Lower leg skin (tissue), 3 donors: ENCODE measurements at regions not wholly inside any gene's neighbourhood (a gene's known extent, or its start where the extent isn't known, plus 50 kb on each side); places are given as distances from the start of the nearest gene placed in this dataset.
"Not testable (repeated sequence)": the region's sequence is repeated elsewhere in the genome, so short reads cannot be mapped to it uniquely, and the experiment has no call there.

ENCODE experiments used
- DNase-seq, 2 donors: peaks; one replicate each; pipeline ENCODE4 v3.0.0-alpha.2; 2019; ENCODE audit warnings: low spot score in 2 of 2
- H3K4me3 ChIP-seq: fragments of 200-600 bp; sonication (generic); 2 replicates; pipeline ENCODE4 v1.5.1; 2017; ENCODE audit warnings: mild to moderate bottlenecking, low read depth; ENCODE audit not compliant: poor library complexity, severe bottlenecking
- WGBS, 2 donors: methylation state at CpG; one replicate each; pipeline ENCODE4 v1.1.5; 2018; 5-methylcytosine and 5-hydroxymethylcytosine counted together
- intact Hi-C: fragments of 100-400 bp; cut with DNase I; formaldehyde crosslinking; loops from one replicate; pipeline ENCODE4 v1.15.0; 2023; ENCODE audit warnings: low total_unique reads

- H3K4me3 ChIP-seq, intact Hi-C loops, DNase-seq: not testable (repeated sequence)
- no CpG with 5 or more reads among the region's 17 CpGs for WGBS, 2 donors
Observed at GRCh38 chr21:9659877-9660276, 861.5 kb upstream of the TPTE start.

- H3K4me3 ChIP-seq, intact Hi-C loops, DNase-seq: not testable (repeated sequence)
- WGBS, 2 donors = 85% methylated on average over 4 of the region's 18 CpGs; no CpG with 5 or more reads in 1 of the 2 donors
Observed at GRCh38 chr21:9663914-9664729, 857.3 kb upstream of the TPTE start.

GRCh38 chr21:9675811-9676210 is 845.6 kb upstream of the TPTE start:
- DNase-seq, intact Hi-C loops, H3K4me3 ChIP-seq: not testable (repeated sequence)
- WGBS, 2 donors = 83 to 84% methylated on average over 8 of the region's 10 CpGs

GRCh38 chr21:9679029-9679428 is 842.4 kb upstream of the TPTE start:
- DNase-seq, intact Hi-C loops, H3K4me3 ChIP-seq: not testable (repeated sequence)
- 35% methylated on average over 4 of the region's 18 CpGs; no CpG with 5 or more reads in 1 of the 2 donors for WGBS, 2 donors

GRCh38 chr21:9688945-9689344 is 832.4 kb upstream of the TPTE start:
- 91% methylated on average over 10 of the region's 14 CpGs; no CpG with 5 or more reads in 1 of the 2 donors for WGBS, 2 donors
- intact Hi-C loops, DNase-seq, H3K4me3 ChIP-seq: not testable (repeated sequence)

GRCh38 chr21:9690981-9691380 is 830.4 kb upstream of the TPTE start:
- peak in 1 of 2 donors; percentile 79 for DNase-seq
- 72 to 81% methylated on average over 4 to 6 of the region's 8 CpGs for WGBS, 2 donors
- intact Hi-C loops, H3K4me3 ChIP-seq: not testable (repeated sequence)

GRCh38 chr21:9695759-9696158 is 825.6 kb upstream of the TPTE start:
- 64 to 67% methylated on average over 6 of the region's 6 CpGs for WGBS, 2 donors
- intact Hi-C loops, H3K4me3 ChIP-seq, DNase-seq: not testable (repeated sequence)

GRCh38 chr21:9697751-9698150 is 823.6 kb upstream of the TPTE start:
- DNase-seq, H3K4me3 ChIP-seq, intact Hi-C loops: not testable (repeated sequence)
- no CpG with 5 or more reads among the region's 8 CpGs for WGBS, 2 donors

GRCh38 chr21:9705016-9705415 is 816.4 kb upstream of the TPTE start:
- intact Hi-C loops, DNase-seq, H3K4me3 ChIP-seq: not testable (repeated sequence)
- 76 to 80% methylated on average over 32 to 43 of the region's 44 CpGs for WGBS, 2 donors

GRCh38 chr21:9705455-9705854 is 815.9 kb upstream of the TPTE start:
- WGBS, 2 donors = 77 to 82% methylated on average over 40 to 46 of the region's 63 CpGs
- intact Hi-C loops, DNase-seq, H3K4me3 ChIP-seq: not testable (repeated sequence)

- DNase-seq, intact Hi-C loops, H3K4me3 ChIP-seq: not testable (repeated sequence)
- 56 to 60% methylated on average over 6 of the region's 6 CpGs for WGBS, 2 donors
Observed at GRCh38 chr21:9724542-9724941, 796.8 kb upstream of the TPTE start.

GRCh38 chr21:9727187-9727586 is 794.2 kb upstream of the TPTE start:
- 23 to 31% methylated on average over 3 of the region's 3 CpGs for WGBS, 2 donors
- DNase-seq, intact Hi-C loops, H3K4me3 ChIP-seq: not testable (repeated sequence)

- H3K4me3 ChIP-seq, intact Hi-C loops: not testable (repeated sequence)
- DNase-seq = peak in 1 of 2 donors; percentile 64
- WGBS, 2 donors = 49 to 58% methylated on average over 5 of the region's 5 CpGs
Observed at GRCh38 chr21:9728219-9728992, 793.0 kb upstream of the TPTE start.
